HG02763 (cell line): ENCODE measurements at regions not wholly inside any gene's neighbourhood (a gene's known extent, or its start where the extent isn't known, plus 50 kb on each side); places are given as distances from the start of the nearest gene placed in this dataset.

Source experiments
- ATAC-seq: cut with Tn5 transposase; IDR thresholded peaks from one replicate; pipeline ENCODE4 v1.9.1; 2021; ENCODE audit warnings: mild to moderate bottlenecking, moderate library complexity; ENCODE audit not compliant: unreplicated experiment

DNA sequence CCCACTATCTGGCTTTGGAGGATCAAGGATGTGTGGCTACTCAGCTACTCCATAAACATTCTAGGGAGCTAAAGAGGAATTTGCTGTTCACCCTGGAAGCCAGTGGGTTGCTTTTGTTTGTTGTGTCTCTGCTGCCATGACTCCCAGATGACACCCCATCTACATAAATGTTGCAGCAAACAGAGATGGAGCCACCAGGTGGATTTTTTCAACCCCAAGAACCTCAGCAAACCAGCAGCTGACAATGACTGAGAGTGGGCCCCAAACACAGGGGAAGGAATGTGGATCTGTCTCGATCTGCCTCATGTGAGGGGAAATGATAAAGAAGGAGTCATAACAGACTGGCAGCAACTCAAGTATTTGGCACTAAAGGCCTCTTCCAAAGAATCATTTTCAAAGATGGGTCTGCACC, 132.7 kb upstream of the TNC start:
- ATAC-seq = no peak

DNA sequence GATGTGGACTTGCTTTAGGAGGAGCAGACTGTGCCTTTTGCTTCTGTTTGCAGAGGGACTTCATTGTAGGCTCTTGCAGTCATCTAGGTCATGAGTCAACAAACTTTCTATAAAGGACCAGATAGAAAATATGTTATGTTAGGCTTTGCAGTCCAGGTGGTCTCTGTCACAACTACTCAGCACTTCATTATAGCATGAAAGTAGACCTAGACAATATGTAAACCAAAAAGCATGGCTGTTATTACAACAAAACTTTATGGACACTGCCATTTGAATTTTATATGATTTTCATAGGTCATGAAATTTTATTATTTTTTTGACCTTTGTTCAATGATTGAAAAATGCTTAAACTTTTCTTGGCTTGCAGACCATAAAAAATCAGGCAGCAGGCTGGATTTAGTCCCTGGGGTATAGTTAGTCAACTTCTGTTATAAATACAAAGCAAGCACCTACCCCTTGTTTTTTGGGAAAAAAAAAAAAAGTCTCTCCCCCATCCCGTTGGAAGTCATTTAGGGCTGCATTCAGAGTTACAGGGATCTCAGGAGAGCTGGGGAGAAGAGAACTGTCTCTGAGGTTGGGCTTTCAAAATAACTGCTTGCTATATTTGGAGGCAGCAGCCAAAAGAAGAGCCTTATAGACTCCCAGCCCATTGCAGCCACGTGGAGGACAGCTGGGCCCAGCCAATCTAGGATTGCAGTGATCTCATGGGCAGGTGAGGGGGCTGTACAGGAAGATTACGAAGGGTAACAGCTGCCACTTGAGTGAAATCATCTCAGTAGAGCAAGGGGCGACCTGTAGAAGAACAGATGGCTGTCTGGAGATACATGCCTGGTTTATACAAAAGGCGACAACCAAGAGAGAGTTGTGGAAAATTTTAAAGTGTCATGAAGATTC, 136.6 kb upstream of the TNC start:
- no peak for ATAC-seq

DNA sequence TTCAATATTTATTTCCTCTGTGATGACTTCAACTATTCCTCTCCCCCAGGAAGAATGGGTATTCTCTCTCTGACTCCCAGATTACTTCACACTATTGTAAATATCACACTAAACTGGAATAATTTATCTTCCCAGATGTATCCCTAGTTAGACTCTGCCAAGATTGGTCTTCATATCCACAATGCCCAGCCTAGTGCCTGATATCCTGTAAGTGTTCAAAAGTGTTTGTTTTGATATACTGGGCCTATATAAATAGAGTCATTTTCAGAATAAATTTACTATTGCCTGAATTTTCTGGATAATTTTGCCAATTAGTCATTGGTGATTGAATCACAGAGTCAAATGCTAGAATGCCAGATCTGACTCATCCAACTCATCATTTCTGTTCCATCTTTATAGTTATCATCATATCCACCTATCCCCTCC, 143.7 kb upstream of the TNC start:
- ATAC-seq = no peak

DNA sequence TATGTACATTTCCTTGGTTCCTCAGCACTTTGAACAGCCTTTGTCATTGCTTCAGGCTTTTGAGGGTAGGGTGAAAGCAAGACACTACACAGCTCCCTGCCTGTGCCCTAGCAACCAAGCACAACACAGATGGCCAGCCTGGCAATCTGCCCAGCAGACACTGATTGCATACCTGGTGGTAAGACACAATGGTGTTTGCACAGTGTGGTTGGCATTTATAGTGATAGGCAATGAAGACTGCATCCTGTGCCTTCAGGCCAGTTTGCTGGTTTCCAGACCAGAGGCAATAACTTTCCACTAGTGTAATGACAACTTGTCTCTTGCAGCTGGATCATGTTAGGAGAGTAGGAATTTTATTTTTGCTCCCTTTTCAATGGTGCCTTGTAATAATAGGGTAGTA, 144.5 kb upstream of the TNC start:
- ATAC-seq = no peak

DNA sequence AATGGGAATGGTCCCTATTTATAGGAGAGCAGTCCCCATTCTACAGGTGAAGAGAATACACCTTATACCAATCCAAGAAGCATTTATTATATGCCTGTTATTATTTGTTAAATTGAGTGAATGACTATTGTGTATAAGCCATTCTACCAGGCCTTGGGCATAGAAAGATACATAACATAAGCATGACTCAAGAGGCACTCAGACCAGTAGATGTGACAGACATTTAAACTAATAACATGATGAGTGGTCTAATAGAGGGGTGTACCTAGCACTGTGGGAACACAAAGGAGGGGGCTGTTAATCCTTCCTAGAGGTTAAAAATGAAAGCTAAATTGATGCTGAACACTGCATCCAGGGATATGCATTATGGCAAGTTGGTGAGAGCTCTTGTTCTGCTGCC, 145.0 kb upstream of the TNC start:
- no peak for ATAC-seq

DNA sequence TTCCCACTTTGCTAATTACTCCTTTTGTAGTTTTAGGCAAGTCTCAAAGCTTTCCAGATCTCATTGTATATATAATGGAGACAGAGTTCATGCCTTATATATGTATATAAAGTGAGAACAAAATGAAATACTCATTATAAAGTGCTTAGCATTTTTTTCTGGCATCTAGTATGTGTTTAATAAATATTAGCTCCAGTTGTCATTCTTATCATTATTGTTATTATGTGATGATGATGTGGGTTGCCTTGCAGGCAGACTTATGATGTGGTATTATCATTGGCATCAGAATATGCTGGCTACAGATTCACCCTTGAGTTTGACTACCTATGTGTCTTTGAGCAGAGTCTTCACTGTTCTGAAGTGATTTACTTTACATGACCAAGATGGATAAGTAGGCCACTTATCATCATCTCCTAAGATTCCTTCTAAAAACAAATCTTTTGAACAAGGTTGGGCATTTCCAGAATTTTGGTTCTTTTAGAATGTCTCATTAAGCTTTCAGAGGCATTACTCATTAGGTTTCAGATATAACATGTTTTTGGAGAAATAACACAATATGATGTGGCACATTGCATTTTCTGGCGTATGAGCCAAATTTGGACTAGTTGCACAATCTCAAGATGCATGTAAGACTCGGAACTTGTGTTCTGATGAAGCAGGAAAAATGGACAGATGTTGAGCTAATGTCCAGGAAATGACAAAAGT, 145.6 kb upstream of the TNC start:
- no peak for ATAC-seq

DNA sequence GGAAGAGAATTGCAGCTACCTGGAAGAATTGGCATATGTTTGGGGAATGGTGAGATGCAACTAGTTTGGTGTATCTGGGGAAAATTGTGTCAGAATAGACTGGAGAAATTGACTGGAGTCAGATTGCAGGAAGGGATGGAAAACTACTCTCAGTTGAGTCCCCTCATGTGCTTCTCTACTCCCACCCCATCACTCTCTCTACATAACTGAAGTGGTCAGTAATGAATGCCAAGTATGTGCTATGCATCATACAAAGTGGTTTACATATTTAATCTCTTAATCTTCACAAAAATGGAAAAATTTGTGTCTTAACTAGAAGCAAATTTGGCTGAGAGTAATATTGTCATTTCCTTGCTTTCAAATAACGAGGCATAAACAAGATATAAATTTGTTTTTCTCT, 146.4 kb upstream of the TNC start:
- ATAC-seq = no peak

DNA sequence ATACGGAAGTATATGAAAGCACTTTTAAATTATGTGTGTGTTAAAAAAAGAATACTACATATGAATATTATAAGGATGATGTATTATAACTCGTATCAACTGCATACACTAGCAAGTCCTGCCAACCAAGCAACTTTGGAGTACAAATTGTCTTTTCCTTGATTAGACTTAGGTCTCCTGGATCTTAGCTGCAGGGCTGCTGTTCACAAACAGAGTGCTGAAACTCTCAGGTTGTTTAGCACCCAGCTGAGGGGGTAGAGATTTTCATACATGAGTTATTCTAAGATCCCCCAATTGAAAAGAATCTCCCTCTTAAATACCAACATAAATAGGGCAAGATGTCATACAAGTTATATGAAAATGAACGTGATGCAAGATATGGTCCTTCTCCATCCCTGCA, 149.8 kb upstream of the TNC start:
- no peak for ATAC-seq

DNA sequence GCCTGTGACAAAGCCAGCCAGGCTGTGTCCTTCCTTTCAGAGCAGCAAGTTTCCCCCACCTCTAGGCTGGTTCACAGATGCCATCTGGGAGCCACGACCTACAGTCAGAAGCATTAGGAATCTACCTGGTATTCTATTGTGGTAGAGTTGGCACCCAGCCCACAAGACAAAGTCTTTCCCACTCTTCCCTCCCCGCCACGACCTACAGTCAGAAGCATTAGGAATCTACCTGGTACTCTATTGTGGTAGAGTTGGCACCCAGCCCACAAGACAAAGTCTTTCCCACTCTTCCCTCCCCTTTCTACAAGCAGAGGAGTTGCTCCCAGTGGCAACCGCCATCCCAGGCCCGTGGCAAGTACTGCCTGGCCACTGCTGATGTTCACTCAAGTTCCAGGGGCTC, 157.8 kb upstream of the TNC start:
- no peak for ATAC-seq

DNA sequence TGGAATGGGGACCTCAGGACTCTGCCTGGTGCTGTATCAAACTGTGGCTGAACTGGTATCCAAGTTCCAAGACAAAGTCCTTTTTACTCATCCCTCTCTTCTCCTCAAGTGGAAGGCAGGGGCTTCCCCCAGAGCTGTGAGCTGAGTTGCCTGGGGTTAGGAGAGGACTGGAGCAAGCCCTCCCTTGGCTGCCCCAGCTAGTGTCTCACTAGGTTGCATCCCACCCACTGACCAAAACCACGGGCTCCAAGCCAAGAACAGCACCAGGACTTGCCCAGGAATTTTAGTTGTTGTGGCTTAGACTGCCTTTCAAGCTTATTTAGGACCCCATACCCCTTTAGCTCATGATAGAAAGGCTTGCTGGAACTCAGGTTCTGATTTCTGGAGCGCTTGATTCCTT, 158.7 kb upstream of the TNC start:
- no peak for ATAC-seq

DNA sequence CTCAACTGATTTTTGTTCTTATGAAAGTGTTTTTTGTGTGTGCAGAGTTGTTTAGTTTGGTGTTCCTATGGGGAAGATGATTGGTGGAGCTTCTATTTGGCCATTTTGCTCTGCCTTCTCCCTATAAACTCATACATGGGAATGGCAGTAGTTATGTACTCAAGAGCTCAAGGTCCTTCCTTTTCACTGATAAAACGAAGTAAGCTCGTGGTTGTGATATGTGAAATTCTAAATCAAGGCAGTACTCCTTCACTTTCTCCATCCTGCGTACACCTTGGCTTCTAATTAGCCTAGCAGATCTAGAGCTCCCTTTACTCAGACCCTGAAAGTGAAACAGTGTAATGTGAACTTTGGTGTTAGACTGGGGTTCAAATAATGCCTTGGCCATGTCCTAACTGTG, 159.3 kb upstream of the TNC start:
- ATAC-seq = no peak

DNA sequence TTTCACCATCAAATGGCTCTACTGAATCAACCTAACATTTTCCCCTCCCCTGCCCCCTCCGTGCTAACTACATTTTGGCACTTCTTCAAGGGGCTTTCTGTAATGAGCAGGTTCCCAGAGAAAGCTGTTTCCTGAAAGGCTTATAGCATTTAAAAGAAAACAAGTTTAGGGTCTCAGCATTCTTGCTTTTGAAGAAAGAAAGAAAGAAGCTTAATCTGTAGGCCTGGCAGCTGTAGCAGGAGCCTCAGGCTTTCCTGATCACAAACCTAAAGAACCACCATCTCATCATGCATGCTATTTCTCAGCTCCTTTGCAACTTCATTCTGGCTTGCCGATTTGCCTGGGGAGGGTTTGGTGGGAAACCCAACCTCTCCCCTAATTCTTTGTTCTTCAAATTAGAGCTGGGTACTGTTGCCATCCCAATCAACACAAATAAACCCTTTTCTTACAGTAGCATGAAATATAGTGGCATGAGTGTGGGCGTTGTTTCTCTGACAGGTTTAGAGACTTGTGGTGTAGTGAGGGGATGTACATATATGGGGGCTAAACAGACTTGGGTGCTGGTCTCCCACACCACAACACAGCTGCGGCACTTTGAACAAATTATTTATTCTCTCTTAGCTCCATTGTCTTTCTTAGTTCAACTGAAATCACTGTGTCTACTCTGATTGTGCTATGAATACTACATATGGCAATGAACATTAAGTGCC, 160.5 kb upstream of the TNC start:
- ATAC-seq = no peak

DNA sequence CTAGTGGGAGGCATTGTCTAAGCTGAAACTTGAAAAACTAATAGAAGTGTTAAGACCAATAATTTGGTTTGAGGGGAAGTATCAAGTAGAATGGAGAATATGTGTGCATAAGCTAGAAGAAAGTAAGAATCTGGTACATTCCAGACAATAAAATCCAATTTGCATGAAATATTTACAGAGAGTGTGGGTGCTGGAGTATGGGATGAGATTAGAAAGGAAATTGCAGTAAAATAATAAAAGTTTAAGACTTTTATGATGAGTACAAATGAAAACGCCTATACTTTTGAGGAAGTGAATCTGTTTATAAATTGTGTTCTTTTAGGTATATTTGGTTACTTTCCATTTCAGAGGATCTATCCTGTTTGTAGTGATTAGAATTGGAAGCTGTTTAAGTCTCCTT, 165.4 kb upstream of the TNC start:
- no peak for ATAC-seq

DNA sequence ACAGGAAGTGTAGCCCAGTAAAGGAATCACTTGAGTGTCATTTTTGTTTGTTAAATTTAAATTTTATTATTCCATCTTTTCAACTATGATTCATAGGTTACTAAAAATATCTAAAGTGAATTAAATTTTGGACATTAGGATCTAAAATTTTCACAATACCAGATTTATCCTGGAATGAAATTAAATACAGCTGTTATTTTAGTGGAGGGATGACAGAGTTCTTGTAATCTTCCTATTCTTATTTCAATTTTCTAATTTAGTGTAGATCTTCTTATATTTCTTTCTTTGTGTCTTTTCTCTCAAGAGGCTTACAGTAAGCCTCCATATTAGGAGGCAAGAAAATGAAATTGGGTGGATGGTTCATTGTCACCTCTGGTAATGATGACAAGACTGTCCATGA, 167.9 kb upstream of the TNC start:
- no peak for ATAC-seq

DNA sequence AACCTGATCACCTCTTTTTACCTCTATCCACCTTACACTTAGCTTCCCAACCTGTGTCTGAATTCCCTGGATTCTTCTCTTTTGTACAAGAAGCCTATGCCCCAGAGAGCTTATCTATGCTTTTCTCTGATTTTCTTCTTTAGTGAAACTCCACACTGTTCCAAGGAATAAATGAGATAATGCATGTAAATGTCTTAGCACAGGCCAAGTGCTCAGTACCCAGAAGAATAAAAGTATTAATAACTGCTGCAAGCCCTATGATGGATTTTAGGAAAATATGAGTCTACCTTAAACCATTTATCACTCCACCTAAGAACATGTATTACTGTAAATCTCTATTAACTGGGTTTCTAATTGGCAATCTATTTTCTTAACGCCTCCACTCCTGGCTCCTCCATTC, 168.5 kb upstream of the TNC start:
- ATAC-seq = no peak

DNA sequence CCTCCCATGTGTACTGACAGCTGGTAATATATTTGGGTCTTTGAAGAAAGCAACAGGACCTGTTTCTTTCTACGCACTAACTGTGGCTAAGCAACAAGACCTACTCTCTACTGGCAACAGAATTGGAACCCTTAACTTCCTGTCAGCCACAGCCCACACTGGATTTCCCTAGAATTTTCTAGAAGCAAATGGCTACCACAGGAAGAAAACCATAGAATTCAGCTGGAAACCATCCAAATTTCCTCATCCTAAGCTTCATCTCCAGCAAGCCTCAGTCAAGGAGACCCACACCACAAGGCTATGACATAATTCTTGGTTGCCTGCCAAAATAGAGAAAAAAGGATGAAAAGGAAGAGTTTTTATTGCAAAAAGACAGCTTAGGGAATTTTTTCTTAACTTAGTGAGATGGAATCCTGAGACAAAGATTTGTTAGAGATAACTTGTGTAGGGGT, 171.8 kb upstream of the TNC start:
- ATAC-seq = no peak

DNA sequence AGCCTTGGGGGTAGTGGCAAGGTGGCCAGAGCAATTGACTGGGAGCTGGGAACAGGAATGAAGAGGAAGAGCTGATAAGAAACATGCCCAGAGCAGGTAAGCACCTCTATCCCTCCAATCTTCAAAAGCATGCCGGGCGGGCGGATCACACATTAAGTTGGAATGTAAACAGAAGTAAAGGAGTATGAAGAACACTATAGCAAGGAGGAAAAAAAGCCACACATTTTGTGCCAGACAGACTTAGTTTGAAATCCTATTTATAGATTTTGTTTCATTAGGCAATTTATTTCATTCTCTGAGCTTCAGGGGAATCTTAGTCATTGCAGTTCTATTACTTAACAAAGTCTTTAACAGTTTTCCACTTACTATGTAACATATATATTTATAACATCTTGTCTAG, 173.9 kb upstream of the TNC start:
- no peak for ATAC-seq

DNA sequence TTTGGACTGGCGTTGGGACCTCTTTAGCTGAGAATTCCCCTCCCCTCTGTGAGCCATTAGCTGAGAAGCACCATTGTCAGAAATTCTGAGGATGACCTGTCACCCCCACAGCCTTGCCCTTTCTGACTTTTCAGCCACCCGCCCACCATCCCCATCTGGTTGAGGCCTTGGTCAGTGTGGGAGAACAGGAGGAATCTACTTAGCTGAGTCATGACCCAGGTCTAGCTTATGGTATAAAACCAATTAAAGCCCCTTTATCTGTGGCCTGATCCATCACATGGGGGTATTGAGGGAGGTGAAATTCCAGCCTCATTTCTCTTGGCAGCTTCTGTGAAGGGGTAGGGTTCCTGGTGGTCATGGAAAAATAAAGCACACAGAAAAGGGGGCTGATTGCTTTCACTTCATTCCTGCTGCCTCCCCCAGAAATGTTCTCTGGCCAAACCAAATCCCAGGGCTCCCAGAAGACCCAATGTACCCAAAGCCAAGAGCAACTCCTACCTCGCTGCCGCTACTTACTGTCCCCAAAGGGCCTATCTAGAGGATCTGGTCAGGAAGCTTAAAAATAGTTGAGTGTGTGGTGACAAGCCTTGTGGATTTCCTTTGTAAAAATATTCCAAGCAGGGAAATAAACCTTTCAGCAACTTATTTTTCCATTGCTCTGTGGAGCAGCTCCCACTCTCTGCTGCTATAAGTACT, 174.8 kb upstream of the TNC start:
- no peak for ATAC-seq

DNA sequence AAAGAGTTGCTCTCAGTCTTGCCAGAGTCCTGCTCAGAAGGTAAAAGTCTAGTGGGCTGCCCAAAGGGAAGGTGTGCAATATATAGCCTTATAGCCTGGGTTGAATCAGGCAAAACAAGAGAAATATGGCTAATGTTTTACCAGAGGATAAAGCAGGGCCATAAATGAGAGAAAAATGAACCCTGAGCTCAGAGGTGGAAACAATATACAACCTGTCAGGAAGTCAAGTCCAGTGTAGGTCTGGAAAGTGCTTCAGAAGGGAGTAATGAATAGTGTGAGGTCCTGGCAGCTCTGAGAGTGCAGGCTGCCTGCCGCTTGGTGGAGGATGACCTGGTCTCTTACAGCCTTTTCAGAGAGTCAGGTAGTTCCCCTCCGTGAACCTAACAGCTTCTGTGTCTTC, 177.8 kb upstream of the TNC start:
- ATAC-seq = no peak

DNA sequence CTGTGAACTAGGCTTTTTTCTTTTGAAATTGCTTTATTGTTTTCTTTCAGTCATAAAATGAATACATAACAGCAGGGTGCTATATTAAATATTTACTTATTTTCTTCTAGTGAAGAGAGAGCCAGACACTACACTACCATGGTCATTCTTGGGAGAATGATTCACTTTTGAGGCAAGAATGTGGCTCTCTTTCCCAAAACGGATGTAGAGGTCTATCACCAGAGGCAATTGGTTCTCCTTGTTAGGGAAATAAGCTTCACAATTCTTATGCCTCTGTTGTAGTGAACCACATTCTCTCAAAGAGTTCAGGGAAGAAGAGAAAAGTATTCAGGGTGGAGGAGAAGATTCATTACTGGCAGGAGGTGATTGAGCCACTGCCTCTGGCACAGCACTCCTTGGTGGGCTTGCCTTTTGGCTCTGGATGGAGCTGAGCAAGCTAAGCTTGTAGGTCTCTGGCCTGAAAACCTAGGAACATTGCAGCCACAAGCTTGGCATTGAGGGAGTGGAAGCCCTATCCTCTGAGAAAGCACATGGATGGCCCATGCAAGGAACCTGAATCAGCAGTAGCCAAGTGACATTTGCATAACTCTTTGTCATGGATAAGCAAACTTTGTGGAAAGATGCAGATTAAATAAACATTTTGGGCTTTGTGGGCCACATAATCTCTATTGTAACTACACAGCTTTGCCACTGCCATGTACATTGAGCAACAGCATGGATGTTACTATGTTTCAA, 179.0 kb upstream of the TNC start:
- no peak for ATAC-seq
